CD4-positive, alpha-beta T cell treated with Interleukin-4 for 4 hours (primary cell): ENCODE measurements at regions not wholly inside any gene's neighbourhood (a gene's known extent, or its start where the extent isn't known, plus 50 kb on each side); places are given as distances from the start of the nearest gene placed in this dataset.
"Not testable (repeated sequence)": the region's sequence is repeated elsewhere in the genome, so short reads cannot be mapped to it uniquely, and the experiment has no call there.

Experiments
- DNase-seq: peaks from one replicate; pipeline ENCODE4 v3.0.0-alpha.2; 2020

DNA sequence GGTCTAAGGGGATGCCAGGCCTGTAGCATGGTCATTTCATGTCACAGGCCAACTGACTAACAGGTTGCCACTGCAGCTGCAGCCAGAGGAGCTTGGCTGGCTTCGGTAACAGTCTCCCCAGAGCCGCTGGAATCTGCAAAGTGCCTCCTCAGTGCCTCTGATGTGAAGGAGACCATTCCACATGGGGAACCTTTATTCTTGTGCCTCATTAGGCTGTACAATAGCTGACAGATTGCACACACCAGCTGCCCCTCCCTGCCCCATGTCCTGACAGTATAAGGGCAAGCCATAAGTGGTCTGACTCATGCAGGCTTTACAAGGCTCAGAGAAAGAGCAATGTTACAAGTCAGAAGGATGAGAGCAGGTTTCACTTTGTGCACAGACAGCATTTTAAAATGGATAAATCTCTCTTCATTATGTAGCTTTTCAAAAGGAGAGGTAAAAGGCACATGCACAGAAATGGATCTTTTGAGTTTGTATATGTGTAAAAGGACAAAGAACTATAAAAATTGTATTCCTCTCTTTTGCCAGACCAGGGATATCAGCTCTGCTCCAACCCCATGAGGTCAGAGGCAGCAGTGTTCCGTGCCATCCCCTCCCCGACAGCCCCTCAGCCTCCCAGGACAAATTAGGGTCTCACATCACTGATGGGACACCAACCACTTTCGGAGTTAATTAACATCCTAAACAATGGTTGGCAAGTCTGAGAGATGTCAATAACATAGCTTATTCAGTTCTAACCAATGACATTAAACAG, 467.8 kb downstream of the TMEM232 start:
- DNase-seq, result no peak

DNA sequence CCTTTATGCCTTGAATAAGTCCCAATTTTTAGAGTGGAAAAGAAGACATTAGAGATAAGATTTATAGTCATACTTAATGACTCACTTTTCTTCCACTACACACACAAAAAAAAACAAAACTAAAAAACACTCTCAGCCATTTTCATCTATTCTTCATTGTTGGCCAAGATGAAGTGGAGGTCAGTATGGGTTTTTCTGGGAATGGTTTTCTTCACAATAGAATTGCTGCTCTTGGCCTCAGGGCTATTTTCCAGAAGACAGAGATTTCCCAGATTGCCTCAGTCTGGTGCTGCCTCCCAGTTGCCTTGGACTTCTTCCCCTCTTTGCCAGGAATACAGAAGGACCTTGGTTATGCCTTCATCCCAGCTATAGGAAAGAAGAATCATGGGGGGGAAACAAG, 463.7 kb downstream of the TMEM232 start:
- no peak for DNase-seq

DNA sequence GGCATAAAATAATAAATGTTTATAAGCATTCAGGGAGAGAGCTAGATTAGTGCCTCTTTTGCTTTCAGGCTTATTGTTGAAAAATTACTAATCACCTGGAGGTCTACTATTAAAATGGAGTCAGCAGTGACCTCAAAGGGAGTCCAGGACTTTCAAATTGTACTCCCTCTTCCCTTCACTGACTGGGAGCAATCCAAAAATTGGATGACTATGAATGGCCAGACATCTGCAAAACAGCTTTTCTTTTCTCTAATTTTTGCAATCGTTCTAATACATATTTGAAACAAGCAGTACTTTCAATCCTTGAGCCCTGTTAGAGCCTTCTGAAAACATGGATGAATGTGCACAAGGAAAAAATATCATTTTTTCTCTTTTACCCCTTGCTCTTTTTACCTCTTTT, 461.8 kb downstream of the TMEM232 start:
- DNase-seq, result no peak

DNA sequence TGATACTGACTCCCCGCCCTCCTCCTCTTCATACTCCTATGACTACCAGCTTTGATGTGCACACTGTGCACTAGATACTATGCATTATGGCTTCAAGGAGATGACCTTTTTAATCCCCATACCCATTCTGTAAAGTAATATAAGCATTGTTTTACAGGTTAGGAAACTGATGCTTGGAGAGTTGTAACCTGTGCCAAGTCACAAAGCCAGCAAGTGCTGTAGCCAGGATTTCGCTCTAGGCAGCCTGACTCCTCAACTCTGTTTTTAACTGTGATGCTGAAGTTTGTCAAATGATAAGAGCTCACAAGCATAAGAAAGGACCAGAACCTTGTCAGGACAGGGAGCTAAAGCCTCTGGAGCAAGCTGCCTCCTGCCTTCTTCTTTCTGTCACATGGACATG, 461.3 kb downstream of the TMEM232 start:
- DNase-seq, result no peak

DNA sequence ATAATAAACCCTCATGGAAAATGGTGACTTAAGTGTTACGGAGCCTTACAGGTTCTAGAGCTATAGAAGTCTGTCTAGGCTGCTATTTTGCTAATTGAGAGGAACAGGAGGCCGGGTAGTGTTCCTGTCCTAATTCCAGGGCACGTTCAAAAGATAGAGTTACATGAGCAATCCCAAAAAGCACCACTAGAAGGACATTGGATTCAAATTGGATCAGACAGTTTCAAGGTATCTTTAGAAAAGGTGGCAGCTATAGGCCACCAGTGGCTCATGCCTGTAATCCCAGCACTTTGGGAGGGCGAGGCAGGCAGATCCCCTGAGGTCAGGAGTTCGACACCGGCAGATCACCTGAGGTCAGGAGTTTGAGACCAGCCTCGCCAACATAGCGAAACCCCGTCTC, 458.8 kb downstream of the TMEM232 start:
- DNase-seq, result no peak

DNA sequence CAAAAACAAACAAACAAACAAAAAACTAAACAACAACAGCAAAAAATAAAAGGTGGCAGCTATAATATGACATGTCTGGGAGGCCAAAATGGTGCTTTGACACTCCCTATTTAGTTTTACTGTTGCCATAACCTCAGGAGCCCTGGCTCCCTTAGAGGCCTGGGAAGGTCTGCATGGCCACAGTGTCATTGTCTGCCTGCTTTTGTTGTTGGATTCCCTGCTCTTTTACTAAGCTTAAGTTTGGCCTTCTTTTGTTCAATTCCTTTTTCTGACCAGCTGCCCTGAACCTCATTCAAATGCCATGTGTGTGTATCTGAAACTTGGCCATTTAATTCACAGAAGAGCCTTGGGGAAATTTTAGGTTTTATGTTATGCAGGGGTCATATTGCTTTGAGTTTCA, 458.2 kb downstream of the TMEM232 start:
- DNase-seq, result no peak

DNA sequence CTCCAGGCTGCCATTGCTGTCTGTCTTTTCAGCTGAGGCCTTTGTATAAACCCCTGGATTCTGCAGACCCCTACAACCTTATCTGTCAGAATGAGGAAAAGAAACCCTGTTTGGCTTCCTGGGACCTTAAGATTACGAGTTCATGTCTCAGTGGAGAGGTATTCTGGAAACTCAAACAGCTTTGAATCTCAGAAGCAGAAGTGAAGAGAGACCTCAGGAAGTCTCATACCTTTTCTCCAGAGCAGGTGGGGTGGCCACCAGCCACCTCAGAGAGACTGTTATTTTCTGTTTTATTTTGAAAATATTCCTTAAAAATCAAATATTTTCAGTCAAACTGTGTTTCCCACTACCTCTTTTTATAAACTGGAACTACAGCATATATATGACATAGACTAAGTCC, 457.5 kb downstream of the TMEM232 start:
- DNase-seq, result no peak

DNA sequence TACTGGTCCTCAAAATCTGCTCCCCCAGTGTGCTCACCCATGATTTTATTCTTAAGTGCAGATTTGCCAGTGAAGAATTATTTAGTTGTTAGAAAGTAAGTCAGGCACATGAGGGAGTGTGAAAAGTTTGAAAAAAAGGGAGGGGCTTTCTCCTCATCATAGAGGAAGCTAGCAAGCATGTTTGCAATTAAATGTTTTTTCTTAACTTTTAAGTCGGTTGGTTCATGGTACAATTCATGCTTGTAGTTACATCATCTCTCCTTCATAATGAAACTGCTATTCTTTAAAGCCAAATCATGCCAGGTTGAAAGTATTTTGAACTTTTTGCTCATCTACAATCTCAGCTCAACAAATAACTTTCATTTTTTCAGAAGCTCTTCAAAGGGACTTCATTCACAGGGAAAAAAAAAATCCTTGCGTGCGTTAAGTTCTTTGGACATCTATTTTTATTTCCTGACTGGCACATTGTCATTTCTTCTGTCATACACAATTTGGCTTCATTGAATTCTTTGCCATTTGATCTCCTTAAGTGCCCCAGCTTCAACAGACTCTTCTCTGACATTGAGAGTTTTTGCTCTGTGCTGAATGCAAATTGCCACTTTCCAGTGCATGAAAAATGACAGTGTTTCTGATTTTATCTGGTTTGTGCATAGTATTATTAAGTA, 456.9 kb downstream of the TMEM232 start:
- no peak for DNase-seq

DNA sequence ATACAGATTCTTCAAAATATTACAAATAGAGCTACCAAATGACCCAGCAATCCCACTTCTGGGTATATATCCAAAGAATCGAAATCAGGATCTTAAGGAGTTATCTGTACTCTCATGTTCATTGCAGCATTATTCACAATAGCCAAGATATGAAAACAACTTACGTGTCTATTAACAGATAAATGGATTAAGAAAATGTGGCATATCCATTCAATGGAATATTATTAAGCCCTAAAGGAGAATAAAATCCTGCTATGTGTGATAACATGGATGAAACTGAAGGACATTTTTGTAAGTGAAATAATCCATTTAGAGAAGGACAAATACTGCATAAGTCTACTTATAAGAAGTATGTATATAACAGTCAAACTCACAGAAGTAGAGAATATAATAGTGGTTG, 450.6 kb downstream of the TMEM232 start:
- no peak for DNase-seq

DNA sequence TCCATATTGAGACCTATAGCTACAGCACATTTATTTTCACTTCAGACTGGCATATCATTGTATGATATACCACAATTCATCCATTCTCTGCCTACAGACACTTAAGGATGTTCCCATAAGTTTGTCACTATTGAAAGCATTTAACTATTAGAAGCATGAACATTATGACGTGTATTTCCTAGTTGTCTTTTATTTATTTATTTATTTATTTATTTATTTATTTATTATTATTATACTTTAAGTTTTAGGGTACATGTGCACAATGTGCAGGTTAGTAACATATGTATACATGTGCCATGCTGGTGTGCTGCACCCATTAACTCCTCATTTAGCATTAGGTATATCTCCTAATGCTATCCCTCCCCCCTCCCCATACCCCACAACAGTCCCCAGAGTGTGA, 448.0 kb downstream of the TMEM232 start:
- DNase-seq, result not testable (repeated sequence)

DNA sequence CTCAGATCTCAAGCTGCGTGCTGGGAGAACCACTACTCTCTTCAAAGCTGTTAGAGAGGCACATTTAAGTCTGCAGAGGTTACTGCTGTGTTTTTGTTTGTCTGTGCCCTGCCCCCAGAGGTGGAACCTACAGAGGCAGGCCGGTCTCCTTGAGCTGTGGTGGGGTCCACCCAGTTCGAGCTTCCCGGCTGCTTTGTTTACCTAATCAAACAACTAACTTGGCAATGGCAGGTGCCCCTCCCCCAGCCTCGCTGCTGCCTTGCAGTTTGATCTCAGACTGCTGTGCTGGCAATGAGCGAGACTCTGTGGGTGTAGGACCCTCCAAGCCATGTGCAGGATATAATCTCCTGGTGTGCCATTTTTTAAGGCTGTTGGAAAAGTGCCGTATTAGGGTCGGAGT, 442.4 kb downstream of the TMEM232 start:
- DNase-seq, result not testable (repeated sequence)

DNA sequence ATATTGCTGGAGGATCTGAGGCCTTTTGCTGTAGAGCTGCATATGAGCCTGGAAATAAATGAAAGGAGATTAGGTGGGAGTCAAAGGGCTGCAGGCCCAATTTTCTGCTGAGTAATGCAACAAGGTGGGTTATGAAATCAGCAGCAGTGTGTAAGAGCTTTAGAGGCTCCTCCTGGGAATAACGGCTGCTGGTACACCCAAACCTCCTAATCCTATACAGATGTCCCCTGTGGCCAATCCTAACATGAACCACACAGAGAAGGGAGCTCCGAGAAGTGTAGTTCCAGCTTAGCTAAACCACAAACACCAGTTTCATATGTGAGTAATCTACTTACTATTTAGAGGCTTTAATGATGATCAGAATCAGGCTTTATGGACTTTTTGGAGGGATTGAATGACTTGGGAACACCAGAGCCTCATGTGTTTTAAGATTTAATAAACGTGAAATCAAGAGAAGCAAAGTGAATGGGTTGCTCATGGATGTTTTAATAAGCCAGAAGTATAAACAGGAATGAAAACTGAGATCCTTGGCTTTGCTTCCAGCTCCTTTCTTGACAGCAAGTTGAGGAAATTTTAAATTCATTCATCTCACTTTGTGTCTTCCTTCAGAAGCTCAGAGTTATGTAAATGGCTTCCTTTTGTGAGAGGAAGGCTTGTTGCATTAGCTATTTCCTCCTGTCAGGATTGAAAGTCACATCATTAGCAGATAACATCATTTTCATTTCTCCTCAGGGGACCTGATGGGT, 437.5 kb downstream of the TMEM232 start:
- DNase-seq, result no peak

DNA sequence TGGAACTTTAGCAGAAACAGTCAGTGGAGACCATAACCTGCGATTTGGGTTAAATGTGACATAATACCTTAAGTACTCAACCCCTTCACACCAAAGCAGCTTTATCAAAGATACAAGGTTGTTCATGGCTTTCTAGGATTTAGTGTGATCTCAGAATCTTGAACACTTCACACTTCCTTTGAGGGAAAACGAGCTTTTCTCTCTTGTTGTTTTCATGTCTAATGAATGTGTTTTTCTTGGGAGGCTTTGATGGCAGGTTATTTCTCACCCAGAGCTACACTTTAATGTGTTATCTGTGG, 437.0 kb downstream of the TMEM232 start:
- no peak for DNase-seq

DNA sequence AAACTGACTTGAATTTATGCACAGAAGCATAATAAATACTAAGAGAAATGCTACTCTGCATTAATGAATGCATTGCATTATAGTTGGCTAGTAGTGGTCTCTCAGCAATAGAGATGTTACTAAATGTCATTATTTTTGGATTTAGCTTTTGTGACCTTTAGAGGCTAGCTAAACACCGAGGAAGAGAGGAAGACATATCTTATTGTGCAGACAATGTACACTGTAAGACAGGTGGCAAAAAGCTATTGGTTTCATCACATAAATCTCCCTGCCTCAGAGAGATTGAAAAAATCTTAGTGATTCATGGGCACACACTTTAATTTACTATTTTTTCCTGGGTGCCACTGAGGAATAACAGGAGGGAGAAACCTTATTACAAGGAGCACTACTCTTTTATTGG, 435.9 kb downstream of the TMEM232 start:
- DNase-seq, result no peak

DNA sequence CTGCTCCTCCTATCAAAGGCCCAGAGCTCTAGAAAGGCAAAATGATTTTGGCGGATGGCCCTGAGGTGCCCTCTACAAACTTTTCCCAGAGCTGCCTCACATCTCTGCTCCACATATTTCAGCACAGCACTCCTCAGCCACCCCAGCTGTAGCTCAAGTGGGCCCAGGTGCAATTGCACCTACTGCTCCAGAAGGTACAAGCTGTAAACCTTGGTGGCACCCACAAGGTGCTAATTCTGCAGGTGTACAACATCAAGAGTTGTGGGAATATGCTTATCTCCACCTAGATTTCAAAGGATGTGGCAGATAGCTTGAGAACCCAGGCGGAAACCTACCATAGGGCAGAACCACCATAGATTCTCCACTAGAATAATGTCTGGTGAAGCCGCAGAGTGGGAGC, 432.2 kb downstream of the TMEM232 start:
- DNase-seq, result no peak

DNA sequence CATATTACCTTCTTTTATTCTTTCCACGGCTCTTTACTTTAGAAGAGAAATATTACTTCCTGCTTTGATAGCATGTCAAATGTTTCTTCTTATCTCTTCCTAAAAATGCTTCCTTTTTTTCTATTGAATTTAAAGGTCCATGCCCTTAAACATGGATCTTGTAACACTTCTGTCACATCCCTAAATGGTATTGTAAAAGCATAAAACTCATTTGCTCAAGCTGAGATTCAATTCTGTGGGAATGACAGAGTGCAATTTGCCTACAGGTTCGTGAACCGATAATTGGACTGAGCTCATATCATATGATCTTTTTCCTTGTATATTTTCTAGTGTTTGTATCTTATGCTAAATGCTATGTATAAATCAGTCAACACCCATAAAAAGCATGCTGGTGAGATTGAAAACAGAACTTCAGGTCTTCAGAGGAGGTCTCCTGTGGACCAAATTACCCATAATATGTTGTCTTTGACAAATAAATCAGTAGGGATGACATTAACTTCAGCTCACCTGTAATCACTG, 429.3 kb downstream of the TMEM232 start:
- no peak for DNase-seq

DNA sequence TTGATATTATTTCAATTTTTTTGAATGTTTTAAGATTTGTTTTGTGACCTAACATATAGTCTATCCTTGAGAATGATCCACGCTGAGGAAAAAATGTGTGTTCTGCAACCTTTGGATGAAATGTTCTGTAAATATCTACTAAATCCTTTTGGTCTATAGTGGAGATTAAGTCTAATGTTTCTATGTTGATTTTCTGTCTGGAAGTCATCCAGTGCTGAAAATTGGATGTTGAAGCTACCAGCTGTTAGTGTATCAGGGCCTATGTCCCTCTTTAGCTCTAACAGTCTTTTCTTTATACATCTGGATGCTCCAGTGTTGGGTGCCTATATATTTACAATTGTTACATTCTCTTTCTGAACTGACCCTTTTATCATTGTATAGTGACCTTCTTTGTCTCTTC, 422.3 kb downstream of the TMEM232 start:
- no peak for DNase-seq

DNA sequence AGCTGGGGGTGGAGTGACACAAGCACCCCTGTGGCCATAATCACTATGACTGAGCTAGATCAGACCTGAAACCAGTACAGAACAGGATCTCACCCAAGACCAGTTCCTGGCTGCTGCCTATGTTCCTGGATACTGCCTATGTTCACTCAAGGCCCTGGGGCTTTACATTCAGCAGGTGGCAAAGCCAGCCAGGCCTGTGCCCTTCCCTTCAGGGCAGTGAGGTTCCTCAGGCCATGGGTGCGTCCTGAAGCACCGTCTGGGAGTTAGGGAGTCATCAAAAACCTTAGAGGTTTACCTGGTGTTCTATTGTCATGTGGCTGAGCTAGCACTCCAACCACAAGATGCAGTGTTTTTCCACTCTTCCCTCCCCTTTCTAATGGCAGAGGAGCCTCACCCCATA, 419.8 kb downstream of the TMEM232 start:
- DNase-seq, result no peak

DNA sequence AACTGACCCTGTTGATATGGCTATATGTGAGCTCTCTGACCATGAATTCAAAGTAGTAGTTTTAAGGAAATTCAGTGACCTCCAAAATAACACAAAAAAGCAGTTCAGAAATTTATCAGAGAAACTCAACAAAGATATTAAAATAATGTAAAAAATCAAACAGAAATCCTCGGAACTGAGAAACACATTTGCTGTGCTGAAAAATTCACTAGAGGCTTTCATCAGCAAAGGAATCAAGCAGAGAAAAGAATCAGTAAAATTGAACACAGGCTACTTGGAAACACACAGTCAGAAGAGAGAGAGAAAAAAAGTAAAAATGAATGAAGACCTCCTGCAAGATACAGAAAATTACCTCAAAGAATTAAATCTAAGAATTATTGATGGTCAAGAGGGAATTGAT, 417.2 kb downstream of the TMEM232 start:
- no peak for DNase-seq

DNA sequence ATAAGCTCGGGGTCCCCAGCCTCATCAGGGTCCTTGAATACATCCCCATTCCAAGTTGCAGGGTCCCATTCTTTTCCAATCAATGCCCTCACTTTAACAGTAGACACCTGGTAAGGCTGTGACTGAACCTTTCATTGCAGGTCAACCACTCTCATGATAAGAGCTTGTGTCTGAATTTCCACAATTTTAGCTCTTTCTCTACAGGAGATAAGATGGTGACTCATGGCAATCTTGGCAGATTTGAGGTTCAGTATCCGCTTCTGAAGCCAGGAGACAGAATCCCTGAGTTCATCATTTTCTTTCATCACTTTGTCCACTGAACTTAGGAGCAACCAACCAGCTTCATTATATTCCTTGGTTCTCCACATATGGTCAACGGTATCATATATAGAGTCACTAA, 409.9 kb downstream of the TMEM232 start:
- DNase-seq, result not testable (repeated sequence)

DNA sequence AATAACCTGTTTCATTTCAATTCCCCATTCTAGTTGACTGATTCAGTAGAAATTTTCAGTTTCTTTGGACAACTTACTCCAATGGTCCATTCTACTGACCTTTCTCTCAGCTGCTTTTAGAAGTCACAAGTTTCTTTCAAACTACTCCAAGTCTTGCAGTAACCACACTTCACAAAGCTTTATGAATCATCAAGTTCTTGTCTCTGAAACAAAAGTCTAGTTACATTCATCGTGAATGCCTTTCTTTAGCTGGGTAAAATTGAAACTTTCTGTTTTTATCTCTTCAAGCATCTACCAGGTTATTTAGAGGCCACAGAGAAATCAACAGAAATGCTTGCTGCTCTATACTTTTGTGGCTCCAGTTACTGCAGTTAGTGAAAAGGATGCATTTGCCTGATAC, 405.4 kb downstream of the TMEM232 start:
- no peak for DNase-seq

DNA sequence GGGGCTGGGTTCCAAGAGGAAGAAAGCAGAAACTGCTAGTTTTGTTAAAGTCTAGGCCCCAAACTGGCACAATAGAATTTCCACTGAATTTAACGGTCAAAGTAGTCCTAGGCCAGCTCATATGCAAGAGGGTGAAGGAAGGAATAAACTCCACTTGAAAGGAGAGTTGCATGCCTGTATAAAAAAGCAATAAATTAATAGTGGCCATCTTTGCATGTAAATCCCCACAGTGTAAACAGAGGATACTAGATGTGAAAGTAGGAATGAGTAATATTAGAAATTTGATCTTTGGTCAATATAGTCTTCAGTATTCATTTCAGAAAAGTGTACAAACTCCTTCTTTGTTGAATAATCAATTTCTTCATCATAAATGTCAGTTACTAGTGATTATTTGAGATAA, 403.1 kb downstream of the TMEM232 start:
- no peak for DNase-seq

DNA sequence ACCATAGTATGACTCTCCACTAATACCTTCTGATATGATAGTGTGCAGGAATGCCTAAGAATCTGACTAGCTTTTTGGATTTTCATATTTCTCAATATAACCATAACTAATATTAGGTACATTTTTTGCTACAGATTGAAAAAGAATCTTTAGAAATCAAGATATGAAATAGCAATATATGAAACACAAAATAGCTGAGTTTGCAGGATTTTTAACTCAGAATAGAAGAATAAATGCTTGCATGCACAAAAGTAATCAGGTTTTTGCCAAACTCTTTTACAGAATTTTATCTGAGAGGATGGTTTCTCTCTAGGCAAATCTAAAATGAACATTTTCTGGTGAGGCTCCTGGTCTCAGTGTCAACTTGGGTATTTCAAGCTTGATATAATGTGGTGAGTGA, 402.6 kb downstream of the TMEM232 start:
- DNase-seq, result no peak

DNA sequence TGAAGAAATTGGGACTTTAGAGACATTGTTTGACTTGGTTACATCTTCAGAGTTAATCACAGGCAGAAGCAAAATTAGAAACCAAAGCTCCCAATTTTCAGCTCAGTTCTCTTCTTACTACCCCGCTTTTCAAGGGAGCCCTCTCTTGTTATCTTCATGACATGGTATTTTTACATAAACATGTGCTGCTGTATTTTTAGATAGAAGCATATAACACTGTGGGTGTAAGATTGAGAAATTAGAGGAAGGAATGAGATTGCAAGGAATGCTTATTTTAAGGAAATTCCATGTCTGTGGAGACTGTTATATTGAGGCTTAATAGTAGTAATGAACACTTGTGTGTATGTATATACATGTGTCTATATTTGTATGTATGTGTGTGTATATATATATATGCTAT, 401.6 kb downstream of the TMEM232 start:
- no peak for DNase-seq
